ENCODE measurements at regions not wholly inside any gene's neighbourhood (a gene's known extent, or its start where the extent isn't known, plus 50 kb on each side); places are given as distances from the start of the nearest gene placed in this dataset.

DNA sequence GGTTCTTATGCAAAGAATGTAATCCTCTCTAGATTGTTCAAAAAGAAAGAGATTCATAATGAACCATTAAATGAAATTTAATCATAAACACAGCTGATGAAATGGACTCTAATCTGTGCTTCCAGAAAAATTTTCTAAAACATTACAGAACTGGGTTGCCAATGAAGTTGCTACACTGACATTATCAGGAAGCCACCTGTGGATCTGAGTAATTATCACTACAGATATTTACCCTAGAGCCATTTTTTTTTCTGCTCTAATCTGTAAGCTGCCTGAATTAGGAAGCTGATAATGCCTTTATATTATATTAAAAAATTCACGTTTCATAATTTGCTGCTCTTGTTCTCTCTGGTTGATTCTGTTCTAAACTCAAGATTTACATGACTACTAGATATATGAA lies 380.1 kb downstream of the GRIA2 start:
- DNase-seq (ENCODE audit: low spot score): no peak
- H2BK5ac ChIP-seq (ENCODE audit: low read length): no peak overlapping the region
- H3K4ac ChIP-seq (ENCODE audit: low read length): no peak overlapping the region
- no peak overlapping the region for H2BK120ac ChIP-seq (ENCODE audit: low read depth, low read length)
- no peak overlapping the region for H2AK5ac ChIP-seq (ENCODE audit: low read depth, low read length)
- no peaks in the 10 kb centered on the region for H3K27me3 ChIP-seq (ENCODE audit: control insufficient read depth in 3 of 3, insufficient read depth in 3 of 3, low read depth in 1 of 3, low read length in 3 of 3)
- H3K14ac ChIP-seq (ENCODE audit: low read length): no peak overlapping the region
- no CpG with 5 or more reads among the region's 1 CpG for whole genome bisulfite sequencing, 2 donors (ENCODE audit: extremely low coverage in 2 of 2, insufficient read length in 2 of 2, insufficient replicate concordance in 1 of 2)
- no peak overlapping the region for H3K18ac ChIP-seq (ENCODE audit: low read length)
- H3K4me3 ChIP-seq (ENCODE audit: low read length in 2 of 2): no peak overlapping the region
- H2BK15ac ChIP-seq (ENCODE audit: low read length): no peak overlapping the region
- H4K8ac ChIP-seq (ENCODE audit: low read depth, low read length): no peak overlapping the region
- H4K91ac ChIP-seq (ENCODE audit: low read depth, low read length, poor library complexity): no peak overlapping the region
- no peaks in the 10 kb centered on the region for H3K4me1 ChIP-seq (ENCODE audit: control insufficient read depth in 2 of 2, insufficient read depth in 1 of 2, low read depth in 1 of 2, low read length in 2 of 2)
- H3K9ac ChIP-seq (ENCODE audit: low read depth, low read length, poor library complexity): no peak overlapping the region
- no peaks in the 10 kb centered on the region for H3K9me3 ChIP-seq (replicated peaks in 1 of 2; ENCODE audit: control insufficient read depth in 2 of 2, insufficient read depth in 1 of 2, low read depth in 1 of 2, low read length in 2 of 2)
- no peak overlapping the region for H2AFZ ChIP-seq (ENCODE audit: low read length)
- H3K4me2 ChIP-seq (ENCODE audit: insufficient read depth, low read length, poor library complexity, severe bottlenecking): no peak overlapping the region
- H3K79me1 ChIP-seq (ENCODE audit: low read depth, low read length): no peaks in the 10 kb centered on the region
- H3K27ac ChIP-seq (replicated peaks; ENCODE audit: low read length): no peak overlapping the region
- no peaks in the 10 kb centered on the region for H3K36me3 ChIP-seq (replicated peaks in 1 of 2; ENCODE audit: control insufficient read depth in 2 of 2, insufficient read depth in 2 of 2, low read length in 2 of 2)
- H2BK12ac ChIP-seq (ENCODE audit: low read length): no peak overlapping the region
- H3K23ac ChIP-seq (ENCODE audit: low read depth, low read length, poor library complexity): no peak overlapping the region

- Histone ChIP-seq H3K79me1 (ENCODE audit: low read depth, low read length) (no peaks in the 10 kb centered on the region), H3K4ac (ENCODE audit: low read length) (no peak overlapping the region), H4K91ac (ENCODE audit: low read depth, low read length, poor library complexity) (no peak overlapping the region), H4K8ac (ENCODE audit: low read depth, low read length) (no peak overlapping the region), H3K4me1 (ENCODE audit: control insufficient read depth in 2 of 2, insufficient read depth in 1 of 2, low read depth in 1 of 2, low read length in 2 of 2) (no peaks in the 10 kb centered on the region), H3K18ac (ENCODE audit: low read length) (no peak overlapping the region), H3K4me3 (ENCODE audit: low read length in 2 of 2) (no peak overlapping the region), H2AK5ac (ENCODE audit: low read depth, low read length) (no peak overlapping the region), H3K36me3 (replicated peaks in 1 of 2; ENCODE audit: control insufficient read depth in 2 of 2, insufficient read depth in 2 of 2, low read length in 2 of 2) (no peaks in the 10 kb centered on the region), H2BK5ac (ENCODE audit: low read length) (no peak overlapping the region), H3K27me3 (ENCODE audit: control insufficient read depth in 3 of 3, insufficient read depth in 3 of 3, low read depth in 1 of 3, low read length in 3 of 3) (no peaks in the 10 kb centered on the region), H3K9me3 (replicated peaks in 1 of 2; ENCODE audit: control insufficient read depth in 2 of 2, insufficient read depth in 1 of 2, low read depth in 1 of 2, low read length in 2 of 2) (no peaks in the 10 kb centered on the region), H3K23ac (ENCODE audit: low read depth, low read length, poor library complexity) (no peak overlapping the region), H2BK12ac (ENCODE audit: low read length) (no peak overlapping the region), H3K9ac (ENCODE audit: low read depth, low read length, poor library complexity) (no peak overlapping the region), H3K27ac (replicated peaks; ENCODE audit: low read length) (no peak overlapping the region), H3K14ac (ENCODE audit: low read length) (no peak overlapping the region), H2BK15ac (ENCODE audit: low read length) (no peak overlapping the region), H2BK120ac (ENCODE audit: low read depth, low read length) (no peak overlapping the region), H3K4me2 (ENCODE audit: insufficient read depth, low read length, poor library complexity, severe bottlenecking) (no peak overlapping the region), H2AFZ (ENCODE audit: low read length) (no peak overlapping the region)
- no peak for DNase-seq (ENCODE audit: low spot score)
Measured at GRCh38 chr4:157591245-157591644, 370.7 kb downstream of the GRIA2 start.

DNA sequence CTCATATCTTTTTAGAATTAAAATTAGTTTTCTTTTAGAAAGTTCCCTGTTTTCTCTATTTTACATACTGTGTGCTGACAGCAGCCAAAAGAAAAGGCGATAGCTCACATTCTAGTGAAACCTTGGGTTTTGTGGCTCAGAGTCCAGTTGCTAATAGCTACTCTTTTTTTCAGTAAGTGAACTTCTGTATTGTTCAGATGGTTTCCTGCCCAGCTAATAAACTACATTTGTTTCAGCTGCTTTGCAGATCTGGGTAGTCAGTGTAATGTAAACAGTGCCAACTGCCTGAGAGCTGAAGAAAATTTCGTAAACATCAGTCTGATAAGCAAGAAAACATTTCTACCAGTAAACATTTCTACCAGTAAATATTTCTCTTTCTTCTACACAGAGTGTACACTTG lies 370.2 kb downstream of the GRIA2 start:
- no peaks in the 10 kb centered on the region for H3K4me1 ChIP-seq (ENCODE audit: control insufficient read depth in 2 of 2, insufficient read depth in 1 of 2, low read depth in 1 of 2, low read length in 2 of 2)
- H3K4me3 ChIP-seq (ENCODE audit: low read length in 2 of 2): no peak overlapping the region
- H3K4ac ChIP-seq (ENCODE audit: low read length): no peak overlapping the region
- no CpG with 5 or more reads among the region's 2 CpGs for WGBS, 2 donors (ENCODE audit: extremely low coverage in 2 of 2, insufficient read length in 2 of 2, insufficient replicate concordance in 1 of 2)
- no peak overlapping the region for H2AK5ac ChIP-seq (ENCODE audit: low read depth, low read length)
- no peak overlapping the region for H4K91ac ChIP-seq (ENCODE audit: low read depth, low read length, poor library complexity)
- H3K4me2 ChIP-seq (ENCODE audit: insufficient read depth, low read length, poor library complexity, severe bottlenecking): no peak overlapping the region
- H3K36me3 ChIP-seq (replicated peaks in 1 of 2; ENCODE audit: control insufficient read depth in 2 of 2, insufficient read depth in 2 of 2, low read length in 2 of 2): no peaks in the 10 kb centered on the region
- H3K23ac ChIP-seq (ENCODE audit: low read depth, low read length, poor library complexity): no peak overlapping the region
- no peak overlapping the region for H4K8ac ChIP-seq (ENCODE audit: low read depth, low read length)
- no peak overlapping the region for H2BK120ac ChIP-seq (ENCODE audit: low read depth, low read length)
- no peak overlapping the region for H2BK15ac ChIP-seq (ENCODE audit: low read length)
- no peak overlapping the region for H3K9ac ChIP-seq (ENCODE audit: low read depth, low read length, poor library complexity)
- H2BK5ac ChIP-seq (ENCODE audit: low read length): no peak overlapping the region
- no peaks in the 10 kb centered on the region for H3K79me1 ChIP-seq (ENCODE audit: low read depth, low read length)
- H3K27ac ChIP-seq (replicated peaks; ENCODE audit: low read length): no peak overlapping the region
- no peak overlapping the region for H2BK12ac ChIP-seq (ENCODE audit: low read length)
- H3K14ac ChIP-seq (ENCODE audit: low read length): no peak overlapping the region
- H3K18ac ChIP-seq (ENCODE audit: low read length): no peak overlapping the region
- no peak overlapping the region for H2AFZ ChIP-seq (ENCODE audit: low read length)
- no peaks in the 10 kb centered on the region for H3K9me3 ChIP-seq (replicated peaks in 1 of 2; ENCODE audit: control insufficient read depth in 2 of 2, insufficient read depth in 1 of 2, low read depth in 1 of 2, low read length in 2 of 2)
- DNase-seq (ENCODE audit: low spot score): no peak
- H3K27me3 ChIP-seq (ENCODE audit: control insufficient read depth in 3 of 3, insufficient read depth in 3 of 3, low read depth in 1 of 3, low read length in 3 of 3): no peaks in the 10 kb centered on the region

GRCh38 chr4:157587681-157588423 lies 367.3 kb downstream of the GRIA2 start:
- no peak overlapping the region for H3K18ac ChIP-seq (ENCODE audit: low read length)
- no peak overlapping the region for H3K4me3 ChIP-seq (ENCODE audit: low read length in 2 of 2)
- no peak overlapping the region for H3K9ac ChIP-seq (ENCODE audit: low read depth, low read length, poor library complexity)
- no peaks in the 10 kb centered on the region for H3K36me3 ChIP-seq (replicated peaks in 1 of 2; ENCODE audit: control insufficient read depth in 2 of 2, insufficient read depth in 2 of 2, low read length in 2 of 2)
- H3K4ac ChIP-seq (ENCODE audit: low read length): no peak overlapping the region
- no peak overlapping the region for H4K8ac ChIP-seq (ENCODE audit: low read depth, low read length)
- H3K79me1 ChIP-seq (ENCODE audit: low read depth, low read length): no peaks in the 10 kb centered on the region
- H3K4me2 ChIP-seq (ENCODE audit: insufficient read depth, low read length, poor library complexity, severe bottlenecking): no peak overlapping the region
- no peak overlapping the region for H2BK15ac ChIP-seq (ENCODE audit: low read length)
- H3K27ac ChIP-seq (replicated peaks; ENCODE audit: low read length): no peak overlapping the region
- H2BK5ac ChIP-seq (ENCODE audit: low read length): no peak overlapping the region
- H4K91ac ChIP-seq (ENCODE audit: low read depth, low read length, poor library complexity): no peak overlapping the region
- no peaks in the 10 kb centered on the region for H3K27me3 ChIP-seq (ENCODE audit: control insufficient read depth in 3 of 3, insufficient read depth in 3 of 3, low read depth in 1 of 3, low read length in 3 of 3)
- WGBS, 2 donors (ENCODE audit: extremely low coverage in 2 of 2, insufficient read length in 2 of 2, insufficient replicate concordance in 1 of 2): no CpG with 5 or more reads among the region's 5 CpGs
- no peak overlapping the region for H2AFZ ChIP-seq (ENCODE audit: low read length)
- no peaks in the 10 kb centered on the region for H3K4me1 ChIP-seq (ENCODE audit: control insufficient read depth in 2 of 2, insufficient read depth in 1 of 2, low read depth in 1 of 2, low read length in 2 of 2)
- no peak overlapping the region for H3K23ac ChIP-seq (ENCODE audit: low read depth, low read length, poor library complexity)
- no peak overlapping the region for H2BK120ac ChIP-seq (ENCODE audit: low read depth, low read length)
- no peaks in the 10 kb centered on the region for H3K9me3 ChIP-seq (replicated peaks in 1 of 2; ENCODE audit: control insufficient read depth in 2 of 2, insufficient read depth in 1 of 2, low read depth in 1 of 2, low read length in 2 of 2)
- DNase-seq (ENCODE audit: low spot score): no peak
- H2AK5ac ChIP-seq (ENCODE audit: low read depth, low read length): no peak overlapping the region
- H2BK12ac ChIP-seq (ENCODE audit: low read length): no peak overlapping the region
- no peak overlapping the region for H3K14ac ChIP-seq (ENCODE audit: low read length)
